WERI-Rb-1 (cell line): ENCODE measurements at regions not wholly inside any gene's neighbourhood (a gene's known extent, or its start where the extent isn't known, plus 50 kb on each side); places are given as distances from the start of the nearest gene placed in this dataset.

Experiments used
- DNase-seq: peaks from one replicate; pipeline ENCODE4 v3.0.0-alpha.2; 2020
- H3K27ac ChIP-seq: fragments of 250-450 bp; sonication (Bioruptor Pico); 2 replicates; pipeline ENCODE4 v1.5.1; 2020; ENCODE audit warnings: mild to moderate bottlenecking, moderate library complexity
- H3K27me3 ChIP-seq: fragments of 250-450 bp; sonication (Bioruptor Pico); 2 replicates; pipeline ENCODE4 v1.5.1; 2021; ENCODE audit warnings: mild to moderate bottlenecking, low read depth, moderate library complexity; ENCODE audit not compliant: insufficient read depth, severe bottlenecking
- H3K36me3 ChIP-seq: fragments of 250-450 bp; sonication (Bioruptor Pico); 2 replicates; pipeline ENCODE4 v1.5.1; 2020; ENCODE audit warnings: mild to moderate bottlenecking, moderate library complexity
- H3K4me3 ChIP-seq: 2 replicates; pipeline ENCODE4 v1.5.1; 2011; ENCODE audit warnings: low read depth, mild to moderate bottlenecking, control low read depth, low read length
- H3K9me3 ChIP-seq: fragments of 250-450 bp; sonication (Bioruptor Pico); 2 replicates; pipeline ENCODE4 v1.5.1; 2021; ENCODE audit warnings: mild to moderate bottlenecking, moderate library complexity; ENCODE audit not compliant: severe bottlenecking
- CTCF ChIP-seq: IDR thresholded peaks from 2 replicates; pipeline ENCODE4 v1.5.1; 2011; ENCODE audit warnings: low read depth, mild to moderate bottlenecking, control low read depth, inconsistent platforms, low read length

- no peak for DNase-seq
Observed at GRCh38 chr15:95669146-95669922, 661.2 kb upstream of the NR2F2 start.

DNA sequence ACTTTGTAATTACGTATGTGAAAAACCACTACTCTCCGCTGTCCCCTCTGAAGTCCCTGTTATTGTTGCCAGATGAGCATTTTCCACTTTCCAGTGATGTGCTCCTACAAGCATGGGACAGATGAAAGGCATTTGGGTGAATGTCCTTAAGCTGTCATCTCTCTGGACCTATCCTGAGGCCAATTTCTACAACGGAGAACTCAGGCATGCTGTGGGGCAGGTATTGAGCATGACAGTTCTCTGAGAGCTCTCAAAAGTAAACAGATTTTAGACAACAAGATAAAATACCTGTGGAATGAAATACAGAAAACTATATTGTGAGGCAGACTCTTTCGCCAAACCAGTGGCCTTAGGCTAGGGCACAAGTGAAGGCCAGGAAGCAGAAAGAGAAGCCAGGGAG, 656.5 kb upstream of the NR2F2 start:
- H3K9me3 ChIP-seq = no peaks in the 10 kb centered on the region
- DNase-seq = no peak
- no peaks in the 10 kb centered on the region for H3K27me3 ChIP-seq
- no peaks in the 10 kb centered on the region for H3K36me3 ChIP-seq
- no peak overlapping the region for H3K27ac ChIP-seq
- TF ChIP-seq CTCF = no peak
- no peak overlapping the region for H3K4me3 ChIP-seq

More at GRCh38 chr15:95669146-95669922, 661.2 kb upstream of the NR2F2 start:
- TF ChIP-seq CTCF = no peak
- no peaks in the 10 kb centered on the region for H3K36me3 ChIP-seq
- no peak overlapping the region for H3K4me3 ChIP-seq
- peaks cover 3% of the 10 kb centered on the region for H3K27me3 ChIP-seq
- no peak overlapping the region for H3K27ac ChIP-seq
- H3K9me3 ChIP-seq = no peaks in the 10 kb centered on the region

GRCh38 chr15:95676500-95676899, 654.0 kb upstream of the NR2F2 start:
- TF ChIP-seq CTCF = no peak
- Histone ChIP-seq H3K9me3 (no peaks in the 10 kb centered on the region), H3K27ac (no peak overlapping the region), H3K4me3 (no peak overlapping the region), H3K36me3 (no peaks in the 10 kb centered on the region), H3K27me3 (no peaks in the 10 kb centered on the region)
- DNase-seq = no peak

GRCh38 chr15:95679847-95680582, 650.5 kb upstream of the NR2F2 start:
- Histone ChIP-seq H3K27me3 (no peaks in the 10 kb centered on the region), H3K36me3 (no peaks in the 10 kb centered on the region), H3K4me3 (no peak overlapping the region), H3K9me3 (no peaks in the 10 kb centered on the region), H3K27ac (no peak overlapping the region)
- TF ChIP-seq CTCF = no peak
- DNase-seq = no peak

DNA sequence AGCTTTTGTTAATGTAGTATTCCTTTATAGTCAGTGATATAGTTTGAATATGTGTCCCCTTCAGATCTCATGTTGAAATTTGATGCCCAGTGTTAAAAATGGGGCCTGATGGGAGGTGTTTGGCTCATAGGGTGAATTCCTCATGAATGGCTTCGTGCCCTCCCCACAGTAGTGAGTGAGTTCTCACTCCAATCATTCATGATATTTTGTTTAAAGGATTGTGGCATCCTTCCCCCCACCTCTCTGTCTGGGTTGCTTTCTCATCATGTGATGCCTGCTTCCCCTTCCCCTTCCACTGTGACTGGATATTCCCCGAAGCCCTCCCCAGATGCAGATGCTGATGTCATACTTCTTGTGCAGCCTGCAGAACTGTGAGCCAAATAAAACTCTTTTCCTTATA, 649.8 kb upstream of the NR2F2 start:
- TF ChIP-seq CTCF = no peak
- no peak for DNase-seq
- Histone ChIP-seq H3K9me3 (no peaks in the 10 kb centered on the region), H3K27me3 (no peaks in the 10 kb centered on the region), H3K36me3 (no peaks in the 10 kb centered on the region), H3K4me3 (no peak overlapping the region), H3K27ac (no peak overlapping the region)
